HL-60 (cell line): ENCODE measurements at regions not wholly inside any gene's neighbourhood (a gene's known extent, or its start where the extent isn't known, plus 50 kb on each side); places are given as distances from the start of the nearest gene placed in this dataset.

Experiments used
- CTCF ChIP-seq: IDR thresholded peaks from one replicate; pipeline ENCODE4 v1.5.1; 2011; ENCODE audit warnings: low read length, control low read depth, inconsistent platforms; ENCODE audit not compliant: insufficient read depth
- GABPA ChIP-seq: IDR thresholded peaks from 2 replicates; pipeline ENCODE4 v1.6.1; 2012; ENCODE audit warnings: low read depth
- REST ChIP-seq: IDR thresholded peaks from 2 replicates; pipeline ENCODE4 v1.6.1; 2012; ENCODE audit warnings: low read depth; ENCODE audit not compliant: insufficient replicate concordance

GRCh38 chr1:61539720-61540462 is 185.1 kb downstream of the TM2D1 start:
- TF ChIP-seq GABPA (no peak), CTCF (no peak), REST (no peak)
